ENCODE measurements at regions not wholly inside any gene's neighbourhood (a gene's known extent, or its start where the extent isn't known, plus 50 kb on each side); places are given as distances from the start of the nearest gene placed in this dataset.

DNA sequence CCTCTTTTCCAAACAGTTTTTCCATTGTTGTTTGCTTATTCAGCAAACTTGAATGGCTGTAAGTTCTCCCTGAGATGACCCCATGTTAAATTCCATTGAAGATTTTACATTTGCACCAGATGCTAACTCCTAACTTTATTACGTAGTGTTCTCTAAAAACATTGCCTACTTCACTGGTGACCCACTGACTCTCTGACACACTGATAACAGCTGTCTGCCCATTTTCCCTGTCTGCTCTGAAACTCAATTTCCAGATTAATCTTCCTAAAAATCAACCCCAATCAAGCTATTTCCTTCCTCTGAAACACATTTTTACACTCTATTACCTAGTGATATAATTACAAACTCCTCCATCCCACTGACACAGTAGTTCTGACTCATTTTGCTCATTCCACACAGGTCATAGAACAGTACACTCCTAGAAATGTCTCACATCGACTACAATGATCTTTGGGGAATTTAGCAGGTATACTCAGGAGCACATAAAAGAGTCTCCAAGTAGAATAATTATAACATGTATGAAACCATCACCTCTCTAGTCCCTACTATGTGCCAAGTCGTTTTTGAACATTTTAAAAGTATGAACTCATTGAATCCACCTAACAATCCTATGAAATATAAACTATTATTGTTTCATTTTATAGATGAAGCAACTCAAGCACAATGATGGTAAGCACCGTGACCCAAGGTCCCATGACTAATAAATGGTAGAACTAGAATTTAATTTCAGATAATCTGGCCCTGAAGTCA is 210.9 kb downstream of the SLIT2 start:
- no peak for DNase-seq

DNA sequence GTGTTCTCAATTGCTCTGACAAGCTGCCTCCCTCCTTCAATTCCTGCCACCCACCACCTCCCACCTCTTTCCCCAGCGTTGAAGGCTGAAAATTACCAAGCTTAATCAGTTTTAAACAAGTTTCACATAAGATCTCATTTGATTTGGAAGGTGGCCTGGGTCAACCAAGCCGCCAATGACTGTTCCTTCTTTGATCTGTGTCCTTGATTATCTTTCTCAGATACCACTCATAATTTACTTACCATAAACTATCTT is 211.4 kb downstream of the SLIT2 start:
- DNase-seq = no peak

DNA sequence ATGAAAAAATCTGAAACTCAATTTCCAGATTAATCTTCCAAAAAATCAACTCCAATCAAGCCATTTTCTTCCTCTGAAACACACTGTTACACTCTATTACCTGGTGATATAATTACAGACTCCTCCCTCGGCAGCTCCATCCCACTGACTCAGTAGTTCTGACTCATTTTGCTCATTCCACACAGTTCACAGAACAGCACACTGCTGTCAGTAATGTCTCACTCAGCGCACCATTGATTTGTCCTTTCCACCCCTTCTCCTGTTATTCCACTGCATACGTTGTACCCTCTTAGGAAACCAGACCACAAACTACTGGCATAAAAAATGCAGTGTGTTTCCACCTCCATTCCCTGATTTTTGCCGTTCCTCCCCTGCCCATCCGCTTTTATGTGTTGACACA is 212.7 kb downstream of the SLIT2 start:
- DNase-seq = no peak

DNA sequence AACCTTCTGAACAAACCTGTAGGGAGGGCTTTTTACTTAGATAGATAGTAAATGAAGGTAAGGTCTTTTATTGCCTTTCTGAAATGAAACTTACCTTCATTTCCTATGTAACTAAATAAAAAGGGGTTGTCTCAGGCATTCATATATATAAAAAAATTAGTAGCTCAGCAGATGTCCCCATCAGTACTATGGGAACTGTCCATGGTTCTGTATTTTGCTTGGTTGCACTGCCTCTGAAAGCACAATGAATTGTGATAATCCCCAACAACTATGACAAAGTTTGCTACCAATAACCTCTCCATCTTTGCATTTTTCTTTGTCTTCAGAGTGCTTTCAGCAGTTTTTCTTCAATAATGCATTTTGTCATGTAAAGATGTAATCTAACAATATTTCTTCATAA is 222.4 kb downstream of the SLIT2 start:
- no peak for DNase-seq

DNA sequence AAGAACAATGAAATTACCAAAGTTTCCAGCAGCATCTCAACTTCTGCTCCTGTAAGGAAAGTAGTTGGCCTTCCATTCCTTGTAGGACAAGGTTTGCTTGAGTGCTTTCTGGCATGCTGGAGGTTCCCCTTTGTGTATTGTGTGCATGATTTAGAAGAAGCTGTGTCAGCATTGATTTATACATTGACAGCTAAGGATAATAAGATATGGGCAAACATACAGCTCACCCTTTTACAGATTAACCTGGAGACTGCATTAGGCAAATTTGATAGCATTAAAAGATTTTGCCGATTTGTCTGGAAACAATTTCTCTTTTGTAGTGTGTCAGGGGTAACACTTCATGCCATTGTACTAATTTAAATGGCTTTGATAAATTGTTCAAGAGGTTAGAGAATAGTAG is 221.8 kb upstream of the PACRGL start:
- no peak for DNase-seq

DNA sequence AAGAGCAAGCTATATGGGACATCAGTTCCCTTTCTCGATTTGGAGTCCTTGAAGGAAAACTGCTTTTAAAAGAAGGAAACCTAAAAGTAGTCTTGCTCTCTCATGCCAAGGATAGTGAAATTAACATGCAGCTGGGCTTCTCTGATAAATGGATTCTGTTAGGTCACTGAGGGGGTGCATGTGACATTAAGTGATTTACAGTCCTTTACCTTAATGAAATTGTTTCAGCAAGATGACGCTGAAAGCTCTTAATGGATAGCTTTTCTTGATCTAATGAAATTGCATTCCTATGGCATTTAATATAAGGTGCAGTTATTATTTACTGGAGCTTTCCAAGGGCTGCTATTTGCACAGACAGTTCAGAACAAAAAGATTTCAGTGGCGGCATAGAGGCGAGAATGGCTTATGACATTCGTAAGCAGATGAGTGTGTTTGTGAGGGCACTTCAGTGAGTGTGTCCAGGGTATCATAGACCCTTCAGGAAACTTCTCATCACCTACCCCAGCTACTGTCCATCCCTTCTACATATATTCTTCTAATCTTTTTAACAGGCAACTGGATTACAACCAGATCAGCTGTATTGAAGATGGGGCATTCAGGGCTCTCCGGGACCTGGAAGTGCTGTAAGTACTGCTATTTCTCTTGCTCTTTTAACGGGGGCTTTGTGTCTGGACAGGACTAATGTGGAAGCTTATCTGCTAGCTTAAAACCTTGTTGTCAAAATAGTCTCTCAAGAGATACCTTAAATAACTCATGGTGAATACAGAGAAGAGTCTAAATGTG is 219.9 kb upstream of the PACRGL start:
- no peak for DNase-seq

DNA sequence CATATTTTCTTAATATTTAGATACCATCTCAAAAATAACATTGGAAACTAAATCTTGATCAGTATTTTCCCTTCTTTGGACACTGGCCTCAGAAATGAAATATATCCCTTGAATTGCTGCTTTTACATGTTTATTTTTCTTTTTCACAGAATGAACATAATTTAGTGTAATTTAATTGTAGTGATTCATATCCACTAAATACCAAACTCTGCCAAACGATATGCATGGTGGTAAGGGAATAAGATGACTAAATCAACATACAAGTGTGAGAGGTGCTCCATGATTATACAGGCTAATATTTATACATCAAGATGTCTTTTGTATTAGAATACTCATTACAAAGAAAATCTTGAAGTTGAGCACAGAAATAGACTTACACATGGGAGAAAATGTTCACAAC is 216.8 kb upstream of the PACRGL start:
- DNase-seq = no peak

DNA sequence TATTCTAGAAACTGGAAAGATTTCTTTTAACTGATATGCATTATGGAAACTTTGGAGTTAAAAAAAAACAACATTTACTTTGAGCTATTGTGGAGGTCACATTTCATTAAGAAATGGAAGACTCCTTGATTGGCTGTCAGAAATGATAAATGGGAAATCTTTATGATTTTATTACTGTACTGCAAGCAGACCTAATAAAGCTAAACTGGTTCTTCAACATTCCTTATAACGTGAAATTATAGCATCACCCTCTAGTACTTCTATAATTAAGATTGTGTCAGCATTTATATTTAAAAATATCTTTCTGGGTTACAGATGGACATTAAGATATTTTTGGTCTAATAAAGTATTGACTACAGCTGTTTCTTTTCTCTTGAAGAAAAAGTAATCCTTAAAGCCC is 213.8 kb upstream of the PACRGL start:
- DNase-seq = no peak

DNA sequence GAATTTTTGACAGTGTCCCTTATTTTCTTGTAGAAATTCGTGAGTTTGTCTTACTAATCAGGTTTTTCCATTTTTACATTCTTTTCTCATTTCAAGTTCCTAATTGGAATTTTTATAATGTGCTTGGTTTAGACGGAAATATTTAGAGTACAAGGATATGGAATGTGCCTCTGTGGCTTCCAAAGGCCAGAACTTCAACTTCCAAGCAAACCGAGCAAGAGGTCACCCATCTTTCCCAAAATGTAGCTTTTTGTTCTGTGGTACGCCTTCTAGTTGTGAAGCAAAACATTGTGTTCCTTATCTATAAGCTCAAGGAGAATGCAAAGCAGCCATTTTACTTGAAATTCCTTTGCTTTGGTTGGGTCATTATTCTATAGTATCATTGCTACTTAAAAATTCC is 212.8 kb upstream of the PACRGL start:
- DNase-seq = no peak

DNA sequence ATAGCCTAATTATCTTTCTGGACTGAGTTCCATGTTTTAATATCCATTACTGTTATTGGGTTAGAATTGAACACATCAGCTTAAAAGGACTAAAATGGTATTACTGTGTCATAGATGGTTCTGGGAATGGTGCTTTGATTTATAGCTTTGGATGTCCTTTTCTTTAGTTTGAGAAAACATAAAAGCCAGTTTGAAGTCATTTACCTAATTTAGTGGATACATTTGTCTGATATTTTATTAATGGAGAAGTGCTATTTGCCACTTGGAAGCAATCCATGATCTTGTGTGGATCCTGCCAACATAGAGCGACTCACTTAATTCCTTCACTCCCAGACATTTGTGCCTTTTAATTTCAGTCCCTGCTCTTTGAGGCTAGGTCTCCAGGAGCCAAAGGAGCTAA is 212.4 kb upstream of the PACRGL start:
- no peak for DNase-seq

DNA sequence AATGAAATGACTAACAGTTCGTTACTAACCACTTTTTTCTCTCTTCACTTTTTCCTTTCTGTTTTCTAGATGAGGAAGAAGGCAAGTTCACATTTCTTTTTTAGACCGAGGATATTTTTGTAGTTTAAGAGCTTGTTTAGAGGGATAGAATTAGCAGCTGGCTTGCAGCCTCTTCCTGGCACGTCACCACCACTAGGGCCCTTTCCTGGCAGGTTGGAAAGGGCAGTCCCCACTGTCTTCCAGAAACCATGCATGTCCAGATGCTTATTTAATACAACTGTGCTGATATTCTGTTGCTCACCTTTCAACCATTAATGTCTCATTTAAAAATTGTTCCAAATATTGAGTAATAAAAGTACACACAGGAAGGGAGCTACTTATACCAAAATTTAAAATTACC is 209.5 kb upstream of the PACRGL start:
- DNase-seq = no peak

DNA sequence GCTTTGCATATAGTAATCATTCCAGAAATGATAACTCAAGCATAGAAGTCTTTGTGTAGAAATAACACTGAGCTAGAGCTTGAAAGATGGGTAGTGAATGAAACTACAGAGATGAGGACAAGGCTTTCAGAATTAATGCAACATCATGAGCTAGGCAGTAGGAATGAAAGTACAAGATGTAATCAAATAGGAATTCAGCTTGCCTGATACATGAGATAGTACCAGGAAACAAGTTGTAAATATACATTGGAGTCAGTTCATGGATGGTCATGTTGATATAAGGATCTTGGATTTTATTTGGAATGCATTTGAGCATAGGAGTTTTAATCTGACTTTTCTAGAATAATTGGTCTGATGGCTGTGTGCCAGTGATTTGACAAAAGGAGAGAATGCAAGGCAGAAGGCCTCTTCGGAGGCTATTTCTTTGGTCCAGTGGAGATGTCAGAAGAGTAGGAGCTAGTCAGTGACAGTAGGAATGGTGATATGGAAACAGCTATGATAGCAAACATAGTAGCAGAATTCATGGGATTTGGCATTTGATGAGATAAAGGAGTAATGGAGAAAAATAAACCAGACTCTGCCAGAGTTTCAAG is 206.4 kb upstream of the PACRGL start:
- no peak for DNase-seq

DNA sequence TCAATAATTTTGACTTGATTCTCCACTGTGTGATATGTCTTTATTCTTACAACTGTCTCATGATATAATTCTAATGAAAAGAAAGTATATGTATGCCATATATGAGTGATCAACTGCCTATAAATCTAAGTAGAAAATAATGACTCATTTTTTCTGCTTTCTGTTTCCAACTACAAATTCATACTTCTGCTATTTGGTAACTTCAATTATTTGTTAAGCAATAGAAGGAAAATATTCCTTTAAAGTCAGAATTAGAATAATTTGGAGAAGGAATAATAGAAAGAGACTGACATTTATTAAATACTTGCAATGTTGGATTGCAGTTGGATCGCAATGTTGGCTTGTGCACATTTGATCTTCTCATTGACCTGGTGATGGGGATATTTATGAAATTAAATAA is 204.2 kb upstream of the PACRGL start:
- DNase-seq = no peak

DNA sequence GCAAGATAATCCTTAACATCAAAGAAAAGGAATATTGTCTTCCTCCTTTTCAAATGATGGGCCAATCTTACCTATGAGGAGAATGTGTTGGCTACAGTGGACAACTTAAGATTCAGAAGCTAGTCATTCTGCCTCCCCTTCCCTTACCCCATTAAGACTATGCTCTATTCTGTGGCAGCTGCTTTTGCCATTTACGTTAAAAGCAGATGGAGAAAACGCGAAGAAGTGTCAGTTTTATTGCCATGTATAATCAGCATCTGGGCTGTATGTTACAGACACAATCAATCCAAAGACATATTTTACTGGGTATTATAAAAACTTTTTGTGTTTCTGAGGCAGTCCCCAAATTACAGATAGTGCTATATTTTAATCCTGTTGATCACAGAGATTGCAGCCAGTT is 196.1 kb upstream of the PACRGL start:
- DNase-seq = no peak

DNA sequence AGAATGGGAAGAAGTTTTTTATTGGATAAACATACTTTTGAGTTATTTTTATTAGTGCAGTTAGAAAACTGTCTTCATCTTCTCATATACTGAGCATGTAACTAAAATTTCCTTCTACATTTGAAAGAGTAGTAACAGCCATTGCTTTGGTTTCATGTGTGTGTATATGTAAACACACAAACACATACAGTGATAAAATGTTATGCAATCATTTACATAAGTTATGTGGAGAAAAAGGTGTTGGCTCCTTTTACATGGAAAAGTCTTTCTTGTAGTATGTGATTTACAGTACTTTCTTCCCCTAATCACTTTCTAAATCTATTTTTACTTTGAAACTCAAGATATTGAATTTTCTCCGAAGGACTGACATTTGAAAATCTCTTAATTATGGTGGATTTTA is 194.3 kb upstream of the PACRGL start:
- no peak for DNase-seq

DNA sequence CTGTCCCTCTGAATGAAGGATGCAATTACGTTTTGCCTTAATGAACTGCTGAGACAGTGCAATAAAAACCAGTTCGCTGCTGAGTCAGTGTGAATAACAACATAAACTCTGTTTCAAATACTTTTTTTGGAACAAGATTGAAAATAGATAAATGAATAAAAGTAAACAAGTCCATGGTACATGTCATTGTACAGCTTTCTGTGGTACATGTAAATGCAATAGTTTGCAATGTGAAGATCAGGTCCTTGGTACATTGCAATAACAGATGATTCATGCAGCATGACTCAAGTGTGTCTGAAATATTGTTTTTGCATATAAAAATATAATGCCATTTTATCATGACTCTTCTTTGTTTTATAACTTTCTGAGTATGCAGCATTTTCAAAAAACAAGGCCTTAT is 193.4 kb upstream of the PACRGL start:
- DNase-seq = no peak

DNA sequence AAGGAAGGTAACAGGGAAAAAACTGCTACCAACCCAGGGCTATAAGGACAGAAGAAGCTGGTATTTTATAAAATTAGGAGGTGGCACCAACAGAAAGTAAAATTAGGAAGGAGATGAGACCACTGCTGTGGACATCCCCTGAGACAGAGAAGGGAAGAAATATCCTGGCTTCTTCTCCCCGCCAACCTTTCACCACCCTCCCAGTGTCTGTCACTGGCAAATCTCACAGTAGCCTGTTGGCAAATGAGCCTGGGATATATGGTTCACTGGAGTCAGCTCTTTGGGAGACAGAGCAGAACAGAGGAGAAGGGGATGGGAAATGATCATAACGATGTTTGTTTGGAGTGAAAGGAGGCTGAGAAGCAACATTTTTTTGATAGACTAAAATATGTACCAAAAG is 190.9 kb upstream of the PACRGL start:
- DNase-seq = no peak

DNA sequence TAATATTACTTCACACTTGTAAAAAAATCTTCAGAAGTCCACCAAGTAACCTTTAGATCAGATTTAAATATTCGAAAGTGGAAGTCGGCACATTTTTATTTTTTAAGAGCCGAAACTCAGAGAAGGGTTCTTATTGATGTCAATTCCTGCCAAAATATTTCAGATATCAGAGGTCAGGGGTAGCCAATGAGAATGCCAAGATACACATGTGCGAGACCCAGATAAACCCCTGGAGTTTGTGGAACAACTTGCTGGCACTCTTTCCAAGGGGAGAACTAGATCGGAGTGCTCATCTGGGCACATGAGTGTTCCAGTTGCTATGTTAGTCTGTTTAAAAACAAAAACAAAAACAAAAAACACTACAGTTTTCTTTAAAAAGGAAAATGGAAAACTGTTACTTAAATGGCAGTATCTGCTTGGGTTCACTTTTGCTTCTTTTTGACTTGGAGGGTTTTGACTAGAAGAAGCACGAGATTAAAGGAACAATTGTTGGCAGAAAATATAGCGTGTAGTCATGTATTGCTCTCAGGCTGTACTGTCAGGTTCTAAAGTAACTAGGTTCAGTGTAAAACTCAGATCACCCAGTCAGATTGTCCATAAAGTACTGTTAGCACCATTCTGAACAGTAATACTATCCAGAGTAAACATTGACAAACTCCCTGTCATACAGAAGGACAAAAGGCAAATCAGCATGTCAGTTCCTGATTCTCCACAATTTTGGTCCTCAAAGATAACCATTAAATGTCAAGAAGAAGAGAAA is 188.0 kb upstream of the PACRGL start:
- DNase-seq = no peak

DNA sequence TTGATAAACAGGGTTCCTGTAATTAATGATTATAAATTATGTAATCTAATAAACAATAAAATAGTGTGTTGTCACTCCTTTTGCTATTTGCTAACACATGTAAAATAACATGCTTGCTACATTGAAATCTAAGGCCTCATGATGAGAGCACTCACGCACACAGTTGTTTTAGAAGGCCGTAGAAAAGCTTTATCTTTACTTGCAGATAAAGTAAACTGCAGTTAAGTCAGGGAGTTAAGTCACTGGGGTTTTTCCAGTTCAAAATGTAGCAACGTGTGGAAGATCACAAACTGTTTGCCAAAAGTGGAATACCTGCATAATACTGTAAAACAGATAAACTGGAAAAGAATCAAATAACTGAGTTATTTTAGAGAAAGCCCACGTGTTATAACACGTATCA is 187.3 kb upstream of the PACRGL start:
- no peak for DNase-seq

DNA sequence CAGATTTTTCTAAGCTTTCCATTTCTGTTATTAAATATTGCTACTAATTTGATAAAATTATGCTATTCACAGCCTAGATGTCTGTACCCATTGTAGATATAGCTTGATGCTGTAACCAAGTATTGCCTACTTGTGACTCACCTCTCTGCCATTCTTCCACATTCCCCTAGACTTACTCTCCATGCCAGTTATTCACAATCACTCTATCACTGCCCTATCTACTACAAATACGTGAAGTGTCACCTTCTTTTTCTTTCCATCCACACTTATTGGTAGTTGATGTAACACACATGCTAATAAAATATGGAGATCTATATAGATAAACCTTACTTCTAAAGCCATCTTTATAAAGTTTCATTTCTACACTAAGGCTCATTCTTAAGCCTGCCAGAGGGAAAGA is 179.4 kb upstream of the PACRGL start:
- no peak for DNase-seq

DNA sequence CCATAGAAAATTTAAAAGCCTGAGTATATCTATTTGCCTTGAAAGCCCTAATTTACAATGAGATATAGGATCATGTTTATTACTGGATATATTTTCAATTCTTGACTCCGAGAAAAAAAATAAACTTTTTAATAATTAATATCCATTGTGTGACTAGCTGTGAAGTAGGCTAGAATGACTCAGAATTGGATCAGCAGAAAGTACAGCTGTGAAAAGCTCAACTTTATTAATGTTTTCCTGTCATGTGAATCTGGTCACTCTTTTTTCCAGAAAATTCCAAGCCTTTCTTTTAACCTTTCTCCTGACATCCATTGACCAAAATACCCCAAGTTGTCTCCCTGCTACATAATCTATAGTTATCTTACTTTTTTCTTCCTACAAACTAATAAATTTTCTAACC is 171.8 kb upstream of the PACRGL start:
- no peak for DNase-seq

DNA sequence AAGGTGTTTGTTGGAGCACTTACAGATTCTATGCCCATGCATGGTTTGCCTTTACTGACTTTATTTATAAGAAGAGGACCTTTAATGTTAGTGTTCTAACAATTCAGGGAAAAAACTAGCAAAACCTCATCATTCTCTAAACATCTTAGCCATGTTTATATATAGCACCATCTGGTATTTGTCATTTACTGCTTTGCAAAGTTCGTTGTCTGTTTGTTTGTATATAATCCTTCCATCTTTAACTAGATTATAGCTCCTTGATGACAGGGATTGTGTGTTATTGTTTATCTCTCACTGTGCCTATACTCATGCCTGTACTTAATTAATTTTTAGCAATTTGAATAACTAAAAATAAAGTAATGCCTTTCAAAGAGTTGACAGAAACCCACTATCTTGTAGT is 170.6 kb upstream of the PACRGL start:
- no peak for DNase-seq

DNA sequence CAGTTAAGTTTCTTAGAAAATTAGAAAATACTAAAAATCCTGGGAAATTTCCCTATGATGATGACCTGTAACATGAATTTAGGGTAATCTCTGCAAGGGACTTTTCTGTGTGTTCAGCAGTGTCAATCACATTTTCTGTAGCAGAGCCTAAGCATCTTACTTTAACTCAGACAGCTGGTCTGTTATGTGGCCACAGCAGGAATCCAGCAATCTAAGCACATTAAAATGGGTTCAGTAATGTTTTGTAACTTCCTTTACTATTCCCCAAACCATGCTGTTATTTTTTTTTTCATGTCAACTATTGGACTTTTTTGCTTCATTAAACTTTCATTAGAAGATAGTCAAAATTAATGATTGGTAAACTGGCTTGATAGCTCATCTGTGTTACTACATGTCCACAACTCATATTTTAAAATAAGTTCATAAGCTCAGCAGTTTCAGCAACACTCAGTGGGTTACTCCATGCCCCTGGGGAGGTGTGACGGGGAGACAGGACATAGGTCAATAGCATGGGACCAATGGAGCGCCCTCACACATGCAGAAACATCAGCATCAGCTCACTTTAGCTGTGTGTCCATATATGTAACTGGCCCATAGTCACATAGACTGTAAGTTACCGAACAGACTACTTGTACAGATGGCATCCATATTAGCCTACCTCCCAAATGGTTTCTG is 168.0 kb upstream of the PACRGL start:
- no peak for DNase-seq

Data from NCI-H1048 (cell line).